ENCODE measurements at regions not wholly inside any gene's neighbourhood (a gene's known extent, or its start where the extent isn't known, plus 50 kb on each side); places are given as distances from the start of the nearest gene placed in this dataset.

DNA sequence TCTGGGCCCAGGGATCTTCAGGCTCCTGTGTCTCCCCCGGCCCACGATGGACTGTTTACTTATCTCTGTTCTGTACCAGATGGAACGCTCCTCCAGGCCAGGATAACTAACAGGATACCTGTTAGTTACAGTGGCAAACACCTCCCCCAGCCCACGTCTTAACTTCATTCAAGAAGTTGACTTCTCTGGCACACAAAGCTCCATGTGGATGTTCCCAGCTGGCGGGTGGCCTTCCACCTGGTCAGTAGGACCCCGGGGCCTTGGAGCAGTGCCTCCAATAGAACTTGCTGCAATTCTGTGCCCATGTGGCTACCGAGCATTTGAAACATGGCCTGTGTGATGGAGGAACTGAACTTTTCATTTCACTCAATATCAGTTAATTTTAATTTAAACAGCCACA lies 165.1 kb upstream of the GLI2 start:
- Histone ChIP-seq H3K4me1 (peaks cover 0 to 23% (median 4%) of the 10 kb centered on the region in 4 donors), H3K27me3 (no peaks in the 10 kb centered on the region), H3K4me3 (no peak overlapping the region), H3K9me3 (no peaks in the 10 kb centered on the region), H3K27ac (no peak overlapping the region), H3K36me3 (no peaks in the 10 kb centered on the region)
- DNase-seq (ENCODE audit: low spot score in 2 of 2), result no peak
- WGBS, 2 donors, result 89 to 96% methylated on average over 7 of the region's 7 CpGs
- TF ChIP-seq, protein P1, sequence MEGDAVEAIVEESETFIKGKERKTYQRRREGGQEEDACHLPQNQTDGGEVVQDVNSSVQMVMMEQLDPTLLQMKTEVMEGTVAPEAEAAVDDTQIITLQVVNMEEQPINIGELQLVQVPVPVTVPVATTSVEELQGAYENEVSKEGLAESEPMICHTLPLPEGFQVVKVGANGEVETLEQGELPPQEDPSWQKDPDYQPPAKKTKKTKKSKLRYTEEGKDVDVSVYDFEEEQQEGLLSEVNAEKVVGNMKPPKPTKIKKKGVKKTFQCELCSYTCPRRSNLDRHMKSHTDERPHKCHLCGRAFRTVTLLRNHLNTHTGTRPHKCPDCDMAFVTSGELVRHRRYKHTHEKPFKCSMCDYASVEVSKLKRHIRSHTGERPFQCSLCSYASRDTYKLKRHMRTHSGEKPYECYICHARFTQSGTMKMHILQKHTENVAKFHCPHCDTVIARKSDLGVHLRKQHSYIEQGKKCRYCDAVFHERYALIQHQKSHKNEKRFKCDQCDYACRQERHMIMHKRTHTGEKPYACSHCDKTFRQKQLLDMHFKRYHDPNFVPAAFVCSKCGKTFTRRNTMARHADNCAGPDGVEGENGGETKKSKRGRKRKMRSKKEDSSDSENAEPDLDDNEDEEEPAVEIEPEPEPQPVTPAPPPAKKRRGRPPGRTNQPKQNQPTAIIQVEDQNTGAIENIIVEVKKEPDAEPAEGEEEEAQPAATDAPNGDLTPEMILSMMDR (IDR thresholded peaks at IDR 0.05), result no peak
- TF ChIP-seq POLR2A (IDR thresholded peaks at IDR 0.05) (no peak), EP300 (IDR thresholded peaks at IDR 0.05) (no peak)

DNA sequence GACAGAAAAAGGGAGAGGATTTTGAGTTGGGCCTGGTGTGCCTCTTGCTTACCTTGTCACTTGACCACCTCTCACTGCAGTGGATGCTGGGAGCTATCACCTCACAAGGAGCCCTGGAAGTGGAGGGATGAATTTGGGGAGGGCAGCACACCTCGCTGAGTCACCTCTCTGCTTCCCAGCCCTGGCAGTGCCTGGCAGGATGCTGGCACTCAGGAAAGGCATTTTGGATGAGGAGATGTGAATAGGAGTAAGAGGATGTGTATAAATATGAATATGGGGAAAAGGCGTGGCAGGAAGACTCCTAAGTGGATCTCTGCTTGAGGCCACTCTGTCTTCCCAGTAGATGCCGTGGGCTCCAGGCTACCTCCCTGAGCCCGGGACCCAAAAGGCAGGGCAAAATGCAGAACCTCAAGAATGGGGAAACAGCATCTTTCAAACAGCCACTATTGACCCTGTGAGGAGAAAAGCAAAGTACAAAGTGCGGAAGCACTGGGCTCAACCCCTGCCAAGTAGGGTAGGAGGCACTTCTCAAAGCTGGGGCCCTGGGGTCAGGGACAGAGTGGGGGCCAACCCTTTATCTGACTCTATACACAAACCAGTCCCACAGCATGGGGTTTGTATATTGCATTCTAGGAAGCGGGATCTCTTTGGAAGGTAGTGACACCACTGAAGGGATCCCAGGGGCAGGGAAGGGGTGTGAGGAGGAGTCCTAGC lies 164.5 kb upstream of the GLI2 start:
- Histone ChIP-seq H3K27ac (no peak overlapping the region), H3K4me1 (peaks cover 0 to 17% (median under 1%) of the 10 kb centered on the region in 4 donors), H3K27me3 (peaks cover 0 to 6% of the 10 kb centered on the region in 2 donors), H3K36me3 (no peaks in the 10 kb centered on the region), H3K4me3 (no peak overlapping the region), H3K9me3 (no peaks in the 10 kb centered on the region)
- TF ChIP-seq, protein P1 (IDR thresholded peaks at IDR 0.05), result no peak
- TF ChIP-seq POLR2A (IDR thresholded peaks at IDR 0.05), result no peak
- 95 to 96% methylated on average over 6 of the region's 6 CpGs for WGBS, 2 donors
- no peak for DNase-seq (ENCODE audit: low spot score in 2 of 2)

DNA sequence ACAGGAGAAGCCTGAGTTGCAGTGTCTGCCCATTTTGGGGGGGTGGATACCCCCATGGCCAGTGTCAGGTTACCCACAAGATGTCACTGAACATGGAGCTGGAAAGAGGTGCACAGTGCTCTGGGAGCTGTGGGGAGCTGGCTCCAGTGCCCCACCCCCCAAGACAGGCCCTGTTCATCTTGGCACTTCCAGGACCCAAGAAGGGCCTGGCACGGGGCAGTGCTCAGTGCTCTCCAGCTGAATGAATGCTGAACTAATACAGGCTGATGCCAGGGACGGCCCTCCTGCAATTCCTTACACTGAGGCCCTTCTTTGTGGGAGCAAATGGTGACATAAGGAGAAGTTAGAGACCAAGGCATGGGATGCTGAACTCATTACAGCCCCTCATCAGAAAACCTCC lies 163.4 kb upstream of the GLI2 start:
- Histone ChIP-seq H3K4me3 (no peak overlapping the region), H3K27ac (no peak overlapping the region), H3K27me3 (peaks cover 0 to 14% of the 10 kb centered on the region in 2 donors), H3K9me3 (no peaks in the 10 kb centered on the region), H3K36me3 (no peaks in the 10 kb centered on the region), H3K4me1 (peaks cover 0 to 19% (median 2%) of the 10 kb centered on the region in 4 donors)
- 66% methylated on average over 2 of the region's 2 CpGs for WGBS, 2 donors
- TF ChIP-seq EP300 (IDR thresholded peaks at IDR 0.05) (no peak), POLR2A (IDR thresholded peaks at IDR 0.05) (no peak)
- TF ChIP-seq, protein P1 (IDR thresholded peaks at IDR 0.05), result no peak
- no peak for DNase-seq (ENCODE audit: low spot score in 2 of 2)

DNA sequence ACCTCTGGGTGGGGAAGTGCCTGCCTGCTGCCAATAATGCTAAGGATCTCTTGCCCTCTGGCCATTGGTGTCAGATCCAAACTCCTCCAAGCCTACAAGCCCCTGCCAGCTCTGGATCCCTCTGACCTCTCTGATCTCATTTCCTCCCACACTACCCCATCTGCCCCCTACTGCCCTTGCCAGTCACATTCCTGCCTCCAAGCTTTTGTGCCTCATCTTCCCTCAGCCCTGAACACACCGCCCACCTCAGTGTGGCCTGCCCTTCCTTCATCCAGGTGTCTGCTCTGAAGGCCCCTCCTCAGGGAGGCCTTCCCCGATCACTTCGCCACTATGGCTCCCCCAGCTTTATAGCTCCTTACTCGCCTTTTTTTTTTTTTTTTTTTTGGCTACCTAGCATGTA lies 161.0 kb upstream of the GLI2 start:
- 79 to 86% methylated on average over 4 of the region's 4 CpGs for WGBS, 2 donors
- Histone ChIP-seq H3K36me3 (no peaks in the 10 kb centered on the region), H3K9me3 (no peaks in the 10 kb centered on the region), H3K4me3 (no peak overlapping the region), H3K4me1 (peaks cover 0 to 13% (median 2%) of the 10 kb centered on the region in 4 donors), H3K27ac (no peak overlapping the region), H3K27me3 (peaks cover 0 to 16% of the 10 kb centered on the region in 2 donors)
- no peak for DNase-seq (ENCODE audit: low spot score in 2 of 2)
- TF ChIP-seq, protein P1 (IDR thresholded peaks at IDR 0.05), result no peak
- TF ChIP-seq POLR2A (IDR thresholded peaks at IDR 0.05), result no peak
- TF ChIP-seq EP300 (IDR thresholded peaks at IDR 0.05), result no peak

GRCh38 chr2:120575966-120576365 lies 159.7 kb upstream of the GLI2 start:
- H3K27ac ChIP-seq, result no peak overlapping the region
- no peaks in the 10 kb centered on the region for H3K36me3 ChIP-seq
- peaks cover 0 to 16% of the 10 kb centered on the region in 2 donors for H3K27me3 ChIP-seq
- H3K9me3 ChIP-seq, result no peaks in the 10 kb centered on the region
- WGBS, 2 donors, result 96 to 98% methylated on average over 6 of the region's 6 CpGs
- DNase-seq (ENCODE audit: low spot score in 2 of 2), result no peak
- H3K4me3 ChIP-seq, result no peak overlapping the region
- H3K4me1 ChIP-seq, result peaks cover 0 to 13% (median 2%) of the 10 kb centered on the region in 4 donors
- TF ChIP-seq POLR2A (IDR thresholded peaks at IDR 0.05), result no peak
- TF ChIP-seq, protein P1 (IDR thresholded peaks at IDR 0.05), result no peak
- TF ChIP-seq EP300 (IDR thresholded peaks at IDR 0.05), result no peak
